ENCODE measurements at regions not wholly inside any gene's neighbourhood (a gene's known extent, or its start where the extent isn't known, plus 50 kb on each side); places are given as distances from the start of the nearest gene placed in this dataset.
"Not testable (repeated sequence)": the region's sequence is repeated elsewhere in the genome, so short reads cannot be mapped to it uniquely, and the experiment has no call there.

DNA sequence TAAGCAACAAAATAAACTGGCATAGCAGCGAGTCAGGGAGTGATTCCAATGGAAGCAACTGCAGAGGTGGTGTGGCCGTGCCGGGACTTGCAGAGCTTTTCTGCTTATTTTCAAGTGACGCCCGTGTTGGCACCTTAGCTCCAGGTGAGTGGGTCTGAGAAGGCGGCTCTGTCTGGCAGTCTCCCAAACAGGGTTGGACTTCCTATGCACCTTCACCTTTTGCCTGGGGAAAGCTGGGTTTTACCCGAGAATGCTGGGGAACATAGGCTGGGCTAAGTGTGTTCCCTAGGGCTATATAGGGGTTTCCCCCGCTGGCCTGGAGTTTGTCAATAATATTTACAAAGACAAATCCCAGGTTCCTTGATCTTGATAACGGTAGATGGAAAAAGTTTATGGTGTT lies 179.9 kb upstream of the TBL1XR1 start:
- Histone ChIP-seq H3K36me3 (ENCODE audit: control insufficient read depth in 1 of 2, insufficient read depth in 2 of 2, low read length in 2 of 2) (no peaks in the 10 kb centered on the region), H3K27me3 (ENCODE audit: low read depth, low read length) (no peaks in the 10 kb centered on the region), H3K27ac (ENCODE audit: low read length) (no peak overlapping the region), H3K4me1 (ENCODE audit: control insufficient read depth in 1 of 2, insufficient read depth in 2 of 2, low read length in 2 of 2) (no peaks in the 10 kb centered on the region), H3K9me3 (ENCODE audit: control insufficient read depth in 1 of 2, low read length in 2 of 2) (peaks cover 0 to 3% of the 10 kb centered on the region in 2 donors), H3K4me3 (ENCODE audit: low read depth in 1 of 2, low read length in 2 of 2) (no peak overlapping the region)

DNA sequence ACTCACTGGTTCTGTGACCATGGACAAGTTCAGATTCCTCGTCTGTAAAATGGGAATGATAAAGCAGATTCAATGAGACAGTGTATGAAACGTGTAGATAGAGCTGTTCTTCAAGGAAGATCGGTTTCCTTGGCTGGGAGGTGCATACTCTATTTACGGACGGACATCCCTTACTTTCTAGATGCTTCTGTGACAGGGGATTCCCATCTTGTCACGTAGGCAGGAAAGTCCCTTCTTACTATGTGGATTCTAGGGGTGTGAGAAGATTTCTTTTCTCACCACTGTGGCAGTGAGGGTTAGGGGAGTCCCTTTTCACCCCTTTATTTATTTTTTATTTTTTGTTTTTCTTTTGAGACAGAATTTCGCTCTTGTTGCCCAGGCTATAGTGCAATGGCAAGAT lies 180.9 kb upstream of the TBL1XR1 start:
- Histone ChIP-seq H3K36me3 (ENCODE audit: control insufficient read depth in 1 of 2, insufficient read depth in 2 of 2, low read length in 2 of 2) (no peaks in the 10 kb centered on the region), H3K9me3 (ENCODE audit: control insufficient read depth in 1 of 2, low read length in 2 of 2) (peaks cover 0 to 3% of the 10 kb centered on the region in 2 donors), H3K27me3 (ENCODE audit: low read depth, low read length) (no peaks in the 10 kb centered on the region), H3K27ac (ENCODE audit: low read length) (no peak overlapping the region), H3K4me1 (ENCODE audit: control insufficient read depth in 1 of 2, insufficient read depth in 2 of 2, low read length in 2 of 2) (no peaks in the 10 kb centered on the region), H3K4me3 (ENCODE audit: low read depth in 1 of 2, low read length in 2 of 2) (no peak overlapping the region)

DNA sequence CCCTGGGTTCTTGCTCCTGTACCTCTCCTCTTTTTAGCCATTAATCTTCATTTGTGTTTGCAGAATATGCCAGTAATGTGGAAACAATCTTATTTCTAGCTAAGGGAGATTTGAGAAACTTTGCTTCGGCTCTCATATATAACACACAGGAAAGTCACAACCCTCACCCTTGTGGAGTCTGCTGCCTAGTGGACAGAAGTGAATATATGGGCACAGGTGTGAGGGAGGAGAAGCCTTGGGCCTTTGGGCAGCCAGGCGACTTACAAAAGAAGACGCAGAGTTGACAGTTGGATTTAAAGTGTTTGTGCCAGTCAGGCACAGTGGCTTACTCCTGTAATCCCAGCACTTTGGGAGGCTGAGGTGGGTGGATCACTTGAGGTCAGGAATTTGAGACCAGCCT lies 181.8 kb upstream of the TBL1XR1 start:
- Histone ChIP-seq H3K4me3 (ENCODE audit: low read depth in 1 of 2, low read length in 2 of 2) (no peak overlapping the region), H3K4me1 (ENCODE audit: control insufficient read depth in 1 of 2, insufficient read depth in 2 of 2, low read length in 2 of 2) (no peaks in the 10 kb centered on the region), H3K9me3 (ENCODE audit: control insufficient read depth in 1 of 2, low read length in 2 of 2) (peaks cover 0 to 3% of the 10 kb centered on the region in 2 donors), H3K27ac (ENCODE audit: low read length) (no peak overlapping the region), H3K36me3 (ENCODE audit: control insufficient read depth in 1 of 2, insufficient read depth in 2 of 2, low read length in 2 of 2) (no peaks in the 10 kb centered on the region), H3K27me3 (ENCODE audit: low read depth, low read length) (no peaks in the 10 kb centered on the region)

DNA sequence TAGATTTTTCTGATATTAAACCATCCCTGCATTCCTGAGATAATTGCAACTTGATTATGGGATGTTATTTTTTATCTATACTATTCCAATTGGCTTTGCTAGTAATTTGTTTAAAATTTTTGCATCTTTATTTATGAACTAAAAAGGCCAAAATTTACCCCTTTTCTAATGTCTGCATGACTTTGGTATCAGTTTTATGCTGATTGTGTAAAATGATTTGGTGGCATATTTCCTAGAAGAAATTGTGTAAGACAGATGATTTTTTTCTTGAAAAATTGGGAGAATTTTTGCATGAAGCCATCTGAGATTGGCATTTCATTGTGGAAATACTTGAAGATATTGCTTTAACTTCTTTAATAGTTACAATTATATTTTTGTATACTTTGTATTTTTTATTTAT lies 183.8 kb upstream of the TBL1XR1 start:
- Histone ChIP-seq H3K27me3 (ENCODE audit: low read depth, low read length) (no peaks in the 10 kb centered on the region), H3K4me1 (ENCODE audit: control insufficient read depth in 1 of 2, insufficient read depth in 2 of 2, low read length in 2 of 2) (no peaks in the 10 kb centered on the region), H3K9me3 (ENCODE audit: control insufficient read depth in 1 of 2, low read length in 2 of 2) (peaks cover 0 to 3% of the 10 kb centered on the region in 2 donors), H3K27ac (ENCODE audit: low read length) (no peak overlapping the region), H3K4me3 (ENCODE audit: low read depth in 1 of 2, low read length in 2 of 2) (no peak overlapping the region), H3K36me3 (ENCODE audit: control insufficient read depth in 1 of 2, insufficient read depth in 2 of 2, low read length in 2 of 2) (no peaks in the 10 kb centered on the region)

DNA sequence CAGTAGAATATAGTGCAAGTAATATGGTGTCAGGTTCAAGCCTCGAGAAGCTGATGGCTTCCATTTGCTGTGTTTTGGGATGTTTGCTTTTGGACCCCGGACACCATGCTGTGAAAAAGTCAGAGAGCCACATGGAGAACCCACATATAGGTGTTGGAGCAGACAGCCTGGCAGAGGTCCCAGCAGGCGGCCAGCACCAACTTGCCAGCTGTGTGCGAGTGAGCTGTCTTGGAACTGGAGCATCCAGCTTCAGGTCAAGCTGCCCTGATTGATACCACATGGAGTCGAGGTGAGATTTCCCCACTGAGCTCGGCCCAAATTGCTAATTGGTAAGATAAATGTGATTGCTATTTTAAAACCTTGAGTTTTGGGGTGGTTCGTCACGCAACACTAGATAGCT lies 185.7 kb upstream of the TBL1XR1 start:
- Histone ChIP-seq H3K4me1 (ENCODE audit: control insufficient read depth in 1 of 2, insufficient read depth in 2 of 2, low read length in 2 of 2) (no peaks in the 10 kb centered on the region), H3K4me3 (ENCODE audit: low read depth in 1 of 2, low read length in 2 of 2) (no peak overlapping the region), H3K9me3 (ENCODE audit: control insufficient read depth in 1 of 2, low read length in 2 of 2) (peaks cover 0 to 3% of the 10 kb centered on the region in 2 donors)

DNA sequence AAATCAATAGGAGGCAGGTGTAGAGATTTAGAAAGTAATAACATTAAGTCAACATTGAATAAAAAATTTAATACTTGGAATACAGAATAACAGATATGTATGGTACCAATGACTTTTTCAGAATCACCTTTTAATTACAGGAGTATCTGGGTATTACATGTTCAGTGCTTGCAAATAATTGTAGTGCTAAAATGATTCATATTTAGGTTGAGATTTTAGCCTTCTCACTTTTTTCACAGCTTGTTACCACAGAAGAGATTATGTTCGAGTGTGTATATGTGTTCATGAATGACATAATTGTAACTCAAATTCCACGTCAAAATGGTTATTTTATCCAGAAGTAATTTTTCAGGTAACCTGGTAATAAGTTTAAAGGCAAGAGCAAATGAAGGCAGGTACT lies 187.9 kb upstream of the TBL1XR1 start:
- no peak overlapping the region for H3K4me3 ChIP-seq (ENCODE audit: low read depth in 1 of 2, low read length in 2 of 2)
- H3K27ac ChIP-seq (ENCODE audit: low read length): no peak overlapping the region
- H3K27me3 ChIP-seq (ENCODE audit: low read depth, low read length): no peaks in the 10 kb centered on the region
- H3K9me3 ChIP-seq (ENCODE audit: control insufficient read depth in 1 of 2, low read length in 2 of 2): peaks cover 0 to 3% of the 10 kb centered on the region in 2 donors
- no peaks in the 10 kb centered on the region for H3K36me3 ChIP-seq (ENCODE audit: control insufficient read depth in 1 of 2, insufficient read depth in 2 of 2, low read length in 2 of 2)
- H3K4me1 ChIP-seq (ENCODE audit: control insufficient read depth in 1 of 2, insufficient read depth in 2 of 2, low read length in 2 of 2): no peaks in the 10 kb centered on the region

More for the DNA sequence above, 185.7 kb upstream of the TBL1XR1 start:
- Histone ChIP-seq H3K27me3 (ENCODE audit: low read depth, low read length) (no peaks in the 10 kb centered on the region), H3K27ac (ENCODE audit: low read length) (no peak overlapping the region), H3K36me3 (ENCODE audit: control insufficient read depth in 1 of 2, insufficient read depth in 2 of 2, low read length in 2 of 2) (no peaks in the 10 kb centered on the region)

DNA sequence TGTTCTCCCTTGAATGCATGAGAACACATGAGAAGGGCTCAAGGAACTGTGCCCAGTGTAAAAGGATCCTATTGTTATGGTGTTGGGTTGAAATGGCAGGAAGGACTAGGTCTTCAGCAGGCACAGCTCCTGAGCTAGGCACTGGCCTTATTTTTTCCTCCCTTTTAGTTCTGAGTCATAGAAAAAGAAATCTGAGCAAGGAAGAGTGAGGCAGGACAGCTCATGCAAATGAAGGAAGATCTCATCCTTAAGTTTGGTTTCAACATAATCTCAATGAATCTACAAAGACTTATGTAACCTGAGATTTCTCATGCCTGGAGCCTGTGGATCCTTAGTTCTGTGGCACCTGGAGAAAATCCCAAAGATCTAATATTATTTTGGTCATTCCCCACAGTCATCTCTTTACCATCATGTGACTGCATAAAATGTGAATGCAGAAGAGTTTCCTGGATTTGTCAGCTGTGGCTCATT lies 188.6 kb upstream of the TBL1XR1 start:
- Histone ChIP-seq H3K4me1 (ENCODE audit: control insufficient read depth in 1 of 2, insufficient read depth in 2 of 2, low read length in 2 of 2) (no peaks in the 10 kb centered on the region), H3K27me3 (ENCODE audit: low read depth, low read length) (no peaks in the 10 kb centered on the region), H3K36me3 (ENCODE audit: control insufficient read depth in 1 of 2, insufficient read depth in 2 of 2, low read length in 2 of 2) (no peaks in the 10 kb centered on the region), H3K9me3 (ENCODE audit: control insufficient read depth in 1 of 2, low read length in 2 of 2) (peaks cover 0 to under 1% of the 10 kb centered on the region in 2 donors), H3K27ac (ENCODE audit: low read length) (no peak overlapping the region), H3K4me3 (ENCODE audit: low read depth in 1 of 2, low read length in 2 of 2) (no peak overlapping the region)

DNA sequence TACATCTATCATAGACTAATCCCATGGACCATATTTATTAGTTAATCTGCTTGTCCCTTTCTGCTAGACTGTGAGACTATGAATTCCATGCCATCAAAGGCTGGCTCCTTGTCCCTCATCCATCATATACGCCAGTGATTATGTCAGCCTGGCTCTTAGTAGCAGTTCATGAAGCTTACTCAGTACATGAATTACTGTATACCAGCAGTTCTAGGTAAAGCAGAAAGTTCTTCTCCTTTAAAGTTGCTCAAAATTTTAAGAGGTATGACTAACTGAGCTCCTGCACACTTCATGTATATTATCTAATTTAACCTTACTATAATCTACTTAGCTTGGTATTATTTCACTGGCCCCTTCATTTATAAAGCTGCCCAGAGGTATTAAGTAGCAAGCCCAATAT lies 190.9 kb upstream of the TBL1XR1 start:
- H3K36me3 ChIP-seq (ENCODE audit: control insufficient read depth in 1 of 2, insufficient read depth in 2 of 2, low read length in 2 of 2): no peaks in the 10 kb centered on the region
- H3K9me3 ChIP-seq (ENCODE audit: control insufficient read depth in 1 of 2, low read length in 2 of 2): no peaks in the 10 kb centered on the region
- H3K4me1 ChIP-seq (ENCODE audit: control insufficient read depth in 1 of 2, insufficient read depth in 2 of 2, low read length in 2 of 2): no peaks in the 10 kb centered on the region
- H3K27me3 ChIP-seq (ENCODE audit: low read depth, low read length): no peaks in the 10 kb centered on the region
- H3K27ac ChIP-seq (ENCODE audit: low read length): no peak overlapping the region
- H3K4me3 ChIP-seq (ENCODE audit: low read depth in 1 of 2, low read length in 2 of 2): no peak overlapping the region

DNA sequence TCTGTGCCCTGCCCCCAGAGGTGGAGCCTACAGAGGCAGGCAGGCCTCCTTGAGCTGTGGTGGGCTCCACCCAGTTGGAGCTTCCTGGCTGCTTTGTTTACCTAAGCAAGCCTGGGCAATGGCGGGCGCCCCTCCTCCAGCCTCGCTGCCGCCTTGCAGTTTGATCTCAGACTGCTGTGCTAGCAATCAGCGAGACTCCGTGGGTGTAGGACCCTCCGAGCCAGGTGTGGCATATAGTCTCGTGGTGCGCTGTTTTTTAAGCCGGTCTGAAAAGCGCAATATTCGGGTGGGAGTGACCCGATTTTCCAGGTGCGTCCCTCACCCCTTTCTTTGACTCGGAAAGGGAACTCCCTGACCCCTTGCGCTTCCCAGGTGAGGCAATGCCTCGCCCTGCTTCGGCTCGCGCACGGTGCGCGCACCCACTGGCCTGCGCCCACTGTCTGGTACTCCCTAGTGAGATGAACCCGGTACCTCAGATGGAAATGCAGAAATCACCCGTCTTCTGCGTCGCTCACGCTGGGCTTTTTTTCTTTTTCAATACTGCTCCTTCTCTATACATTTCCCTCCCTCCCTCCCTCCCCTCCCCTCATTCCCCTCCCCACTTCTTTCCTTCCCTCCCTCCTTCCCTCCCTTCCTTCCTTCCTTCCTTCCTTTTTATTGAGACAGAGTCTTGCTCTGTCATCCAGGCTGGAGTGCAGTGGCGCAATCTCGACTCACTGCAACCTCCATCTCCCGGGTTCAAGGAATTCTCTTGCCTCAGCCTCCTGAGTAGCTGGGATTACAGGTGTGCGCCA lies 197.1 kb upstream of the TBL1XR1 start:
- H3K27ac ChIP-seq (ENCODE audit: low read length); H3K4me3 ChIP-seq (ENCODE audit: low read depth in 1 of 2, low read length in 2 of 2); H3K27me3 ChIP-seq (ENCODE audit: low read depth, low read length); H3K9me3 ChIP-seq (ENCODE audit: control insufficient read depth in 1 of 2, low read length in 2 of 2); H3K4me1 ChIP-seq (ENCODE audit: control insufficient read depth in 1 of 2, insufficient read depth in 2 of 2, low read length in 2 of 2); H3K36me3 ChIP-seq (ENCODE audit: control insufficient read depth in 1 of 2, insufficient read depth in 2 of 2, low read length in 2 of 2): not testable (repeated sequence)

DNA sequence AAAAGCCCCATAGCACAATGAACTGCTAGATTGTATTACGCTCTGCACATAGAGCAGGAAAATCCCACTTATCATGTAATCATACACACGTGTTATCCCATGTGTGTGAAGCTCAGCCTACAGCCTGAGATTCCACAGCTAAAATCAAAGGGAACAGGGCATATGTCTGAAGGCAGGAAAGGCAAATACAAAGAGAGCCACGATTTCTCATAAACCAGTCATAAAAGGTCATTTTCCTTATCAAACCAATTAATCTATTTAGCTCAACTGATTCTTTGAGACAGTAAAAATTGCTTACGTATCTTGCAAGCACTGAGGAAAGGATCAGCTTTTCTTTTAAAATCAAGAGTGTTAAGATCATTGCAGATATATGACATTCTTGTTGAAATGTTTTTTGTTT lies 199.5 kb upstream of the TBL1XR1 start:
- Histone ChIP-seq H3K27ac (ENCODE audit: low read length) (no peak overlapping the region), H3K4me1 (ENCODE audit: control insufficient read depth in 1 of 2, insufficient read depth in 2 of 2, low read length in 2 of 2) (no peaks in the 10 kb centered on the region), H3K4me3 (ENCODE audit: low read depth in 1 of 2, low read length in 2 of 2) (no peak overlapping the region), H3K27me3 (ENCODE audit: low read depth, low read length) (no peaks in the 10 kb centered on the region), H3K36me3 (ENCODE audit: control insufficient read depth in 1 of 2, insufficient read depth in 2 of 2, low read length in 2 of 2) (no peaks in the 10 kb centered on the region), H3K9me3 (ENCODE audit: control insufficient read depth in 1 of 2, low read length in 2 of 2) (no peaks in the 10 kb centered on the region)

DNA sequence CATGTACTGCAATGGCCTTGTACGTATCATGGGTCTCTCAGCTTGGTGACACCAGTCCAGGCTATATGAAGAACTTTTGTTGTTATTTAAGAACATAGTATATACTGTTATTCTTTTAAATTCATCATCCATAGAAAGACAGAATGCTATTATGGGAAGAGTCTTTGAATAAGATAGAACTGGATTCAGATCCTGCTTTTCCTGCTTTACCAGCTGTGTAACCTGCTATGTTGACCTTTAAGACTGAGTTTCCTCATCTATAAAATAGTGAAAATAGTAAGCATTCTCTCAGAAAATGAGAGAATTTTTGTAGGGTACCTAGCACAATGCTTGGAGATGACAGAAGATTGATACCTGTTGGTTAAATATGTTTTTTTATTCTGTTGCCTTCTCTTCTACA lies 204.1 kb upstream of the TBL1XR1 start:
- H3K27ac ChIP-seq (ENCODE audit: low read length): no peak overlapping the region
- no peaks in the 10 kb centered on the region for H3K27me3 ChIP-seq (ENCODE audit: low read depth, low read length)
- no peak overlapping the region for H3K4me3 ChIP-seq (ENCODE audit: low read depth in 1 of 2, low read length in 2 of 2)
- H3K4me1 ChIP-seq (ENCODE audit: control insufficient read depth in 1 of 2, insufficient read depth in 2 of 2, low read length in 2 of 2): no peaks in the 10 kb centered on the region
- H3K9me3 ChIP-seq (ENCODE audit: control insufficient read depth in 1 of 2, low read length in 2 of 2): no peaks in the 10 kb centered on the region
- H3K36me3 ChIP-seq (ENCODE audit: control insufficient read depth in 1 of 2, insufficient read depth in 2 of 2, low read length in 2 of 2): no peaks in the 10 kb centered on the region

DNA sequence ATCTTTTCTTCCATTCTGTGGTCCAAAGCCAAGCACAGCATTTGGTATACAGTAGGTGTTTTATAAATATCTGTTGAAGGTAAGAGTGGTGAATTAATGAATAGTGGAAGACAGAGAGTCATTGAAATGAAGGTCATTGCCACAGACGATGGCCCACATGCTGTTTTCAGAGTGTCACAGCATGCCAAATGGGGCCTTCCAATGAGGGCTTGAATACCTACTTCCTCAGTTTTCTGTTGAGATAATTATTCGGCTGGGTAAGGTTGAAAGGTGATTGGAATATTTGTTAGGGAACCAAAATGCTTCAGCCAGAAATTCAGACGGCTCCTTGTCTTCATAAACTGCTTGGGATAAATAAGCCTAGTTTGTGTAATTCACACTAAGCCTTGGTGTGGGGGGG lies 205.3 kb upstream of the TBL1XR1 start:
- Histone ChIP-seq H3K27me3 (ENCODE audit: low read depth, low read length) (no peaks in the 10 kb centered on the region), H3K4me1 (ENCODE audit: control insufficient read depth in 1 of 2, insufficient read depth in 2 of 2, low read length in 2 of 2) (no peaks in the 10 kb centered on the region), H3K9me3 (ENCODE audit: control insufficient read depth in 1 of 2, low read length in 2 of 2) (no peaks in the 10 kb centered on the region), H3K4me3 (ENCODE audit: low read depth in 1 of 2, low read length in 2 of 2) (no peak overlapping the region), H3K36me3 (ENCODE audit: control insufficient read depth in 1 of 2, insufficient read depth in 2 of 2, low read length in 2 of 2) (no peaks in the 10 kb centered on the region), H3K27ac (ENCODE audit: low read length) (no peak overlapping the region)

Measured in muscle layer of duodenum (tissue), 2 donors.